Lung (tissue), 11 donors: ENCODE measurements at regions not wholly inside any gene's neighbourhood (a gene's known extent, or its start where the extent isn't known, plus 50 kb on each side); places are given as distances from the start of the nearest gene placed in this dataset.

ENCODE experiments used
- ATAC-seq: fragments of 200-7000 bp; cut with Tn5 transposase; one replicate; pipeline ENCODE4 v1.9.1; 2020; ENCODE audit warnings: moderate number of reproducible peaks; ENCODE audit not compliant: insufficient read depth, low FRiP score
- DNase-seq, 3 donors: peaks; one replicate each; pipeline ENCODE4 v3.0.0-alpha.2; 2013 to 2017
- H3K27ac ChIP-seq, 2 donors: one replicate each; pipeline ENCODE4 v1.5.1; 2013; ENCODE audit warnings: mild to moderate bottlenecking in 2 of 2, moderate library complexity in 2 of 2, control low read depth in 1 of 2, inconsistent platforms in 1 of 2, low read depth in 1 of 2, low read length in 1 of 2
- H3K27me3 ChIP-seq, 3 donors: one replicate each; pipeline ENCODE4 v1.5.1; 2013; ENCODE audit warnings: low read length in 2 of 3; ENCODE audit not compliant: control insufficient read depth in 3 of 3, insufficient read depth in 3 of 3
- H3K36me3 ChIP-seq, 4 donors: one replicate each; pipeline ENCODE4 v1.5.1; 2013; ENCODE audit warnings: low read length in 4 of 4, mild to moderate bottlenecking in 1 of 4, moderate library complexity in 1 of 4; ENCODE audit not compliant: control insufficient read depth in 4 of 4, insufficient read depth in 4 of 4
- H3K4me1 ChIP-seq, 5 donors: one replicate each; pipeline ENCODE4 v1.5.1; 2013; ENCODE audit warnings: low read length in 5 of 5, mild to moderate bottlenecking in 2 of 5, moderate library complexity in 1 of 5; ENCODE audit not compliant: control insufficient read depth in 5 of 5, insufficient read depth in 5 of 5
- H3K4me3 ChIP-seq: one replicate; pipeline ENCODE4 v1.5.1; 2013; ENCODE audit warnings: mild to moderate bottlenecking, control low read depth, moderate library complexity
- H3K9ac ChIP-seq, 2 donors: one replicate each; pipeline ENCODE4 v1.5.1; 2013; ENCODE audit warnings: low read length in 2 of 2, control low read depth in 1 of 2; ENCODE audit not compliant: insufficient read depth in 1 of 2
- H3K9me3 ChIP-seq, 4 donors: one replicate each; pipeline ENCODE4 v1.5.1; 2013; ENCODE audit warnings: low read length in 3 of 4, mild to moderate bottlenecking in 1 of 4, moderate library complexity in 1 of 4; ENCODE audit not compliant: control insufficient read depth in 4 of 4, insufficient read depth in 3 of 4
- WGBS, 2 donors: extraction: QIAGEN DNeasy Blood & Tissue Kit; methylation state at CpG; one replicate each; pipeline ENCODE4 v1.1.7; 2013; 5-methylcytosine and 5-hydroxymethylcytosine counted together
- TF ChIP-seq, protein P1 (sequence below): IDR thresholded peaks from 2 replicates; pipeline ENCODE4 v1.5.1; 2012; ENCODE audit warnings: mild to moderate bottlenecking; ENCODE audit errors: control extremely low read depth, extremely low read depth
- donor health status: control.
- donor health status: control.
- donor health status: Bipolar disorder and iron deficiency.
- donor health status: healthy.
- donor health status: DM: yes; HTN: yes; CAD: no.

DNA sequence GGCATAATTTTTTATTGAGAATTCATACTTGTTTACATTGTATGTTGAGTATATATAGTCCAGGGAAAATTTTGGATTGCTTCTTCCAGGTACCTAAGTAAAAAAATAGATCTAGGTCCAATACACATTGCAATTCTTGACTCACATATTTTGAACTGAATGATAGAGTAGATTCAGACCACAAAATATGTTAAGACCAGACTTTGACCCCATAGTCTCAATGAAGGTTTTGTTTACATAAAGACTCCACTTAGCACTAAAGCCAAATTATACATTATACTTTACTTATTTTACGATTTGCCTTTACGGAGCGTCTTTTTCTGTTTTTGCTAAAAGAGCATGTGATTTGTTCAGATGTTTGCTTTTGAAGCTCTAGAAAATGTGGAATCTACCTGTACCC lies 144.1 kb upstream of the PTCHD4 start:
- TF ChIP-seq, protein P1, sequence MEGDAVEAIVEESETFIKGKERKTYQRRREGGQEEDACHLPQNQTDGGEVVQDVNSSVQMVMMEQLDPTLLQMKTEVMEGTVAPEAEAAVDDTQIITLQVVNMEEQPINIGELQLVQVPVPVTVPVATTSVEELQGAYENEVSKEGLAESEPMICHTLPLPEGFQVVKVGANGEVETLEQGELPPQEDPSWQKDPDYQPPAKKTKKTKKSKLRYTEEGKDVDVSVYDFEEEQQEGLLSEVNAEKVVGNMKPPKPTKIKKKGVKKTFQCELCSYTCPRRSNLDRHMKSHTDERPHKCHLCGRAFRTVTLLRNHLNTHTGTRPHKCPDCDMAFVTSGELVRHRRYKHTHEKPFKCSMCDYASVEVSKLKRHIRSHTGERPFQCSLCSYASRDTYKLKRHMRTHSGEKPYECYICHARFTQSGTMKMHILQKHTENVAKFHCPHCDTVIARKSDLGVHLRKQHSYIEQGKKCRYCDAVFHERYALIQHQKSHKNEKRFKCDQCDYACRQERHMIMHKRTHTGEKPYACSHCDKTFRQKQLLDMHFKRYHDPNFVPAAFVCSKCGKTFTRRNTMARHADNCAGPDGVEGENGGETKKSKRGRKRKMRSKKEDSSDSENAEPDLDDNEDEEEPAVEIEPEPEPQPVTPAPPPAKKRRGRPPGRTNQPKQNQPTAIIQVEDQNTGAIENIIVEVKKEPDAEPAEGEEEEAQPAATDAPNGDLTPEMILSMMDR, result no peak
- 41 to 64% methylated on average over 3 of the region's 3 CpGs for WGBS, 2 donors

DNA sequence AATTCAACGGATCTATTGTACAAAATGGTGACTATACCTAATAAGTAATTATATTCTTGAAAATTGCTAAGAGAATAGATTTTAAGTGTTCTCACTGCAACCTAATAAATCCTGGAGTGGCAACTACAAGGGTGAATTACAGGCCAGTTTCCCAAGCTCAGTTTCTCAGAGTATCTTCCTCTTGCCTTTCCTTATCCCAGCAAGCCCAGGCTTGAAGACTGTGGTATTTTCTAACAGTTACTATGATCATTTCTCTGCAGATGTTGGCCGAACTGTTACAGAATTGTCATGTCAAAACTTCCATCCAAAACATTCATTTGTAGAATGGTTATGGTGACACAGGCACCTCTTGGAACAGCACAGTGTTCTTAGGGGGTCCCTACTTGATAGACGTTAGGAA lies 138.1 kb upstream of the PTCHD4 start:
- TF ChIP-seq, protein P1, result no peak
- no peaks in the 10 kb centered on the region for H3K9me3 ChIP-seq
- no peaks in the 10 kb centered on the region for H3K4me1 ChIP-seq
- H3K27ac ChIP-seq, result no peak overlapping the region
- H3K9ac ChIP-seq, result no peak overlapping the region
- no peaks in the 10 kb centered on the region for H3K36me3 ChIP-seq
- WGBS, 2 donors, result 53 to 76% methylated on average over 3 of the region's 3 CpGs
- no peak overlapping the region for H3K4me3 ChIP-seq
- no peak for DNase-seq
- H3K27me3 ChIP-seq, result no peaks in the 10 kb centered on the region
- no peak for ATAC-seq

More for the DNA sequence above, 144.1 kb upstream of the PTCHD4 start:
- DNase-seq, result no peak
- no peaks in the 10 kb centered on the region for H3K27me3 ChIP-seq
- H3K4me3 ChIP-seq, result no peak overlapping the region
- peaks cover 0 to 4% (median 0%) of the 10 kb centered on the region in 5 donors for H3K4me1 ChIP-seq
- no peak overlapping the region for H3K27ac ChIP-seq
- H3K9ac ChIP-seq, result no peak overlapping the region
- ATAC-seq, result no peak
- no peaks in the 10 kb centered on the region for H3K9me3 ChIP-seq
- no peaks in the 10 kb centered on the region for H3K36me3 ChIP-seq

DNA sequence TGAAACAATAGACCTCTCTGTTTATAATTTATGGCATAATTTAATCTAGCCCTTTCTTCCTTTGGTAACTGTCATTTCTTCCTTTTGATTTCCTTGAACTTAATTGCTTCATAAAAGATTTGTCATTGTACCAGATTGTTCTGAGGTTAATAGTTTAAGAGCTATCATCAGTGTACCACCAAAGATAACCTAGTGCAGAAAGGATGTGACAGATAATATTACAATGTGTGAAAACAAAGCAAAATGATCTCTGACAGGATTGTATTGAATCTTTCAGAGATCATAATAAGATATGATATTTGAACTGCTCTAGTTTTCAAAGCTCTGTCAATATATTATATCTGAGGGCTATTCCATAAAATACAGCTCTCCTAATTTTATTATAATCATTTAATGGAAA lies 132.1 kb upstream of the PTCHD4 start:
- no peak for DNase-seq
- no peaks in the 10 kb centered on the region for H3K4me1 ChIP-seq
- H3K9me3 ChIP-seq, result no peaks in the 10 kb centered on the region
- no peak overlapping the region for H3K27ac ChIP-seq
- H3K27me3 ChIP-seq, result no peaks in the 10 kb centered on the region
- TF ChIP-seq, protein P1, result no peak
- no peaks in the 10 kb centered on the region for H3K36me3 ChIP-seq
- ATAC-seq, result no peak
- H3K4me3 ChIP-seq, result no peak overlapping the region
- H3K9ac ChIP-seq, result no peak overlapping the region

DNA sequence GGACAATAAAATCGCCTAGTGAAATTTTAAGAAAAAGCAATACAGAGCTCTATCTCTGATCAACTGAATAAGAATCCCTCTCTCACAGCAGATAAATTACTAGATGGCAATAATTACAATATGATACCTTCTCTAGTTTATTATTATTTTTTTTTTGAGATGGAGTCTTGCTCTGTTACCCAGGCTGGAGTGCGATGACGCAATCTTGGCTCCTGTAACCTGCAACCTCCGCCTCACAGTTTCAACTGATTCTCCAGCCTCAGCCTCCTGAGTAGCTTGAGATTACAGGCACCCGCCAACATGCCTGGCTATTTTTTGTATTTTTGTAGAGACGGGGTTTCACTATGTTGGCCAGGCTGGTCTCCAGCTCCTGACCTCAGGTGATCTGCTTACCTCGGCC lies 129.3 kb upstream of the PTCHD4 start:
- no peak overlapping the region for H3K9ac ChIP-seq
- DNase-seq (no peak), ATAC-seq (no peak)
- no peaks in the 10 kb centered on the region for H3K36me3 ChIP-seq
- no peaks in the 10 kb centered on the region for H3K4me1 ChIP-seq
- no peak overlapping the region for H3K27ac ChIP-seq
- H3K4me3 ChIP-seq, result no peak overlapping the region
- 95 to 96% methylated on average over 7 of the region's 7 CpGs for WGBS, 2 donors
- H3K27me3 ChIP-seq, result no peaks in the 10 kb centered on the region
- TF ChIP-seq, protein P1, result no peak
- H3K9me3 ChIP-seq, result peaks cover 0 to 13% (median 5%) of the 10 kb centered on the region in 4 donors
